GM12878 (cell line): ENCODE measurements at regions not wholly inside any gene's neighbourhood (a gene's known extent, or its start where the extent isn't known, plus 50 kb on each side); places are given as distances from the start of the nearest gene placed in this dataset.

Experiments used
- ATAC-seq: fragments of 200-7000 bp; cut with Tn5 transposase; 3 replicates; pipeline ENCODE4 v1.9.1; 2020; ENCODE audit warnings: mild to moderate bottlenecking, moderate library complexity
- BruUV-seq: library from RNA; stranded (reverse); fragments of 400-500 nt; replicated peaks from 2 replicates; lab custom pipeline; 2021; lab: Mats Ljungman, UMichigan
- CTCF ChIA-PET: fragments of 300-600 bp; sonication (Branson Sonifier 250); formaldehyde crosslinking; extraction: SDS; loops from one replicate; lab custom pipeline; 2021; ENCODE audit warnings: inconsistent platforms; lab: Yijun Ruan, JAX
- POLR2A ChIA-PET: fragments of 350-600 bp; formaldehyde crosslinking; extraction: SDS; loops from one replicate; lab custom pipeline; 2021; ENCODE audit warnings: inconsistent platforms; lab: Charles Lee
- RAD21 ChIA-PET: fragments of 300-600 bp; sonication (Branson Sonifier 250); formaldehyde crosslinking; loops from one replicate; lab custom pipeline; 2023; ENCODE audit warnings: antibody characterized with exemption; ENCODE audit not compliant: unreplicated experiment; lab: Charles Lee
- SMC1A ChIA-PET: fragments of 300-600 bp; sonication (Branson Sonifier 250); formaldehyde crosslinking; loops from one replicate; lab custom pipeline; 2023; ENCODE audit not compliant: unreplicated experiment, uncharacterized antibody; lab: Charles Lee
- DNase-seq: peaks from one replicate; pipeline ENCODE4 v3.0.0-alpha.2; 2011; ENCODE audit warnings: low read depth, low spot score
- FAIRE-seq: peaks from 3 replicates; lab custom pipeline; 2011; peaks lifted over from hg19 to GRCh38; lab: Jason Lieb, UNC
- H2AFZ ChIP-seq: 2 replicates; pipeline ENCODE4 v1.6.0; 2011; ENCODE audit warnings: low read depth, low read length, control low read depth; ENCODE audit not compliant: control insufficient read depth
- H3K27ac ChIP-seq: 2 replicates; pipeline ENCODE4 v1.5.1; 2011; ENCODE audit warnings: control low read depth; ENCODE audit not compliant: control insufficient read depth, insufficient read depth
- H3K27me3 ChIP-seq, 2 experiments: replicated peaks in 1 of 2; 2 replicates each; pipeline versions ENCODE4 v1.6.0 to v1.6.1; 2011; ENCODE audit warnings: low read length in 1 of 2; ENCODE audit not compliant: control insufficient read depth in 2 of 2, insufficient read depth in 2 of 2
- H3K36me3 ChIP-seq, 2 experiments: 2 replicates each; pipeline ENCODE4 v1.5.1; 2011; ENCODE audit warnings: low read length in 1 of 2; ENCODE audit not compliant: control insufficient read depth in 2 of 2, insufficient read depth in 2 of 2
- H3K4me1 ChIP-seq: 2 replicates; pipeline ENCODE4 v1.6.1; 2011; ENCODE audit warnings: mild to moderate bottlenecking, low read length, moderate library complexity, mixed read lengths; ENCODE audit not compliant: control insufficient read depth, insufficient read depth
- H3K4me2 ChIP-seq: 2 replicates; pipeline ENCODE4 v1.6.0; 2011; ENCODE audit warnings: control low read depth; ENCODE audit not compliant: control insufficient read depth, insufficient read depth
- H3K4me3 ChIP-seq: fragments of 200-600 bp; sonication (generic); 2 replicates; pipeline ENCODE4 v1.5.1; 2016
- H3K79me2 ChIP-seq: 2 replicates; pipeline ENCODE4 v1.6.0; 2011; ENCODE audit warnings: low read length; ENCODE audit not compliant: control insufficient read depth, insufficient read depth
- H3K9ac ChIP-seq: 2 replicates; pipeline ENCODE4 v1.8.0; 2011; ENCODE audit warnings: low read length, control low read depth, mixed read lengths; ENCODE audit not compliant: control insufficient read depth, insufficient read depth
- H3K9me3 ChIP-seq: replicated peaks from 3 replicates; pipeline ENCODE4 v1.5.1; 2011; ENCODE audit warnings: mild to moderate bottlenecking, low read length; ENCODE audit not compliant: control insufficient read depth, insufficient read depth
- H4K20me1 ChIP-seq: 2 replicates; pipeline ENCODE4 v1.6.0; 2011; ENCODE audit not compliant: control insufficient read depth, insufficient read depth
- BMI1 ChIP-seq: fragments of 450-650 bp; IDR thresholded peaks from 2 replicates; pipeline ENCODE4 v1.6.1; 2016; ENCODE audit warnings: mild to moderate bottlenecking, moderate library complexity, borderline replicate concordance
- FOS ChIP-seq: IDR thresholded peaks from 3 replicates; pipeline ENCODE4 v1.6.1; 2011; ENCODE audit warnings: borderline replicate concordance; ENCODE audit not compliant: insufficient read length; ENCODE audit errors: extremely low read depth
- HCFC1 ChIP-seq: fragments of 150-350 bp; IDR thresholded peaks from 2 replicates; pipeline ENCODE4 v1.6.1; 2014; ENCODE audit warnings: low read length
- SMAD1 ChIP-seq: fragments of 450-650 bp; IDR thresholded peaks from 2 replicates; pipeline ENCODE4 v1.6.1; 2018; ENCODE audit warnings: mild to moderate bottlenecking, low read depth; ENCODE audit not compliant: partially characterized antibody
- SUPT20H ChIP-seq: IDR thresholded peaks from 2 replicates; pipeline ENCODE4 v1.6.1; 2011; ENCODE audit warnings: low read depth, mild to moderate bottlenecking, low read length, moderate library complexity, borderline replicate concordance; ENCODE audit not compliant: control insufficient read depth
- ZNF622 ChIP-seq: fragments of 450-650 bp; IDR thresholded peaks from 2 replicates; pipeline ENCODE4 v1.6.1; 2017; ENCODE audit warnings: mild to moderate bottlenecking, inconsistent platforms
- WGBS: methylation state at CpG from one replicate; pipeline ENCODE4 v1.1.6; 2016; ENCODE audit warnings: low lambda C conversion rate; ENCODE audit not compliant: insufficient replicate concordance, insufficient coverage; ENCODE audit errors: missing lambda C conversion rate; 5-methylcytosine and 5-hydroxymethylcytosine counted together
- in situ Hi-C: fragments of 300-500 bp; cut with MboI; formaldehyde crosslinking; loops from 9 replicates; pipeline ENCODE4 v1.14.3; 2018; ENCODE audit warnings: mixed read lengths
- intact Hi-C: fragments of 100-400 bp; cut with micrococcal nuclease; formaldehyde crosslinking; loops from one replicate; pipeline ENCODE4 v1.14.2; 2022; ENCODE audit not compliant: unreplicated experiment
- TF ChIP-seq, protein P1 (sequence below): fragments of 450-650 bp; formaldehyde crosslinking; IDR thresholded peaks from 2 replicates; pipeline ENCODE4 v1.4.0; 2020; ENCODE audit warnings: mild to moderate bottlenecking, moderate library complexity
- TF ChIP-seq, protein P2 (sequence below): fragments of 450-650 bp; IDR thresholded peaks from 2 replicates; pipeline ENCODE4 v1.6.1; 2017; ENCODE audit warnings: mild to moderate bottlenecking, low read depth, inconsistent platforms; ENCODE audit not compliant: poor library complexity, severe bottlenecking

DNA sequence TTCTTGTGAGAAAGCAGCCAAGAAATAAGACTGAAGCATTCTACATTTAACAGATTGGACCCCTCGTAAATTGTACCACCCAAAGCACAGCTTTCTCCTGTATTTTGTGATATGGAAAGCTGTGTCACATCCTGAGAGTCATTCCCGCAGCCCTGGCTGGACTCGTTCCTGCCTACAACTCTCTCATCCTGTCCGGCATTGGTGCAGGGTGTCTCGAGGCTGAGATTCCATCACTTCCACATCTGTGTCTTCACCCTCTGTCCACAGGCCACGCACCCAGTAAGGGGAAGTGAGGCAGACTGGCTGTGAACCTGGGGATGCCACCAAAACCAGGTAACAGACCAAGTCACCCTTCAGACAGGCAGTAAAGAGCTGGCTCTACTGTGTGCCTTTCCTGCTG lies 146.2 kb upstream of the KLF6 start:
- Histone ChIP-seq H3K9ac (no peak overlapping the region), H3K9me3 (no peaks in the 10 kb centered on the region), H4K20me1 (no peaks in the 10 kb centered on the region), H3K27ac (no peak overlapping the region), H3K4me2 (no peak overlapping the region), H3K27me3 (no peaks in the 10 kb centered on the region), H3K4me1 (peaks cover 19% of the 10 kb centered on the region), H3K79me2 (no peaks in the 10 kb centered on the region), H2AFZ (no peak overlapping the region), H3K36me3 (no peaks in the 10 kb centered on the region), H3K4me3 (no peak overlapping the region)
- in situ Hi-C loops (no loop called here), intact Hi-C loops (loop anchor here (10.0 kb wide), 1 partner anchor 696 kb away; no protein-coding TSS in a partner anchor)
- DNase-seq (no peak), FAIRE-seq (no peak), ATAC-seq (no peak)
- BruUV-seq: no TSS peak
- ChIA-PET CTCF (no interaction called here), POLR2A (no interaction called here), RAD21 (no interaction called here), SMC1A (interaction anchor here (0.9 kb wide), 1 partner anchor 29 kb away, joined by 3 read pairs; no protein-coding TSS in a partner anchor)
- 74% methylated on average over 6 of the region's 6 CpGs for WGBS
- no peak for TF ChIP-seq BMI1
- TF ChIP-seq, protein P1, sequence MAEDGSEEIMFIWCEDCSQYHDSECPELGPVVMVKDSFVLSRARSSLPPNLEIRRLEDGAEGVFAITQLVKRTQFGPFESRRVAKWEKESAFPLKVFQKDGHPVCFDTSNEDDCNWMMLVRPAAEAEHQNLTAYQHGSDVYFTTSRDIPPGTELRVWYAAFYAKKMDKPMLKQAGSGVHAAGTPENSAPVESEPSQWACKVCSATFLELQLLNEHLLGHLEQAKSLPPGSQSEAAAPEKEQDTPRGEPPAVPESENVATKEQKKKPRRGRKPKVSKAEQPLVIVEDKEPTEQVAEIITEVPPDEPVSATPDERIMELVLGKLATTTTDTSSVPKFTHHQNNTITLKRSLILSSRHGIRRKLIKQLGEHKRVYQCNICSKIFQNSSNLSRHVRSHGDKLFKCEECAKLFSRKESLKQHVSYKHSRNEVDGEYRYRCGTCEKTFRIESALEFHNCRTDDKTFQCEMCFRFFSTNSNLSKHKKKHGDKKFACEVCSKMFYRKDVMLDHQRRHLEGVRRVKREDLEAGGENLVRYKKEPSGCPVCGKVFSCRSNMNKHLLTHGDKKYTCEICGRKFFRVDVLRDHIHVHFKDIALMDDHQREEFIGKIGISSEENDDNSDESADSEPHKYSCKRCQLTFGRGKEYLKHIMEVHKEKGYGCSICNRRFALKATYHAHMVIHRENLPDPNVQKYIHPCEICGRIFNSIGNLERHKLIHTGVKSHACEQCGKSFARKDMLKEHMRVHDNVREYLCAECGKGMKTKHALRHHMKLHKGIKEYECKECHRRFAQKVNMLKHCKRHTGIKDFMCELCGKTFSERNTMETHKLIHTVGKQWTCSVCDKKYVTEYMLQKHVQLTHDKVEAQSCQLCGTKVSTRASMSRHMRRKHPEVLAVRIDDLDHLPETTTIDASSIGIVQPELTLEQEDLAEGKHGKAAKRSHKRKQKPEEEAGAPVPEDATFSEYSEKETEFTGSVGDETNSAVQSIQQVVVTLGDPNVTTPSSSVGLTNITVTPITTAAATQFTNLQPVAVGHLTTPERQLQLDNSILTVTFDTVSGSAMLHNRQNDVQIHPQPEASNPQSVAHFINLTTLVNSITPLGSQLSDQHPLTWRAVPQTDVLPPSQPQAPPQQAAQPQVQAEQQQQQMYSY (CRISPR knock-in tag): no peak
- TF ChIP-seq, protein P2, sequence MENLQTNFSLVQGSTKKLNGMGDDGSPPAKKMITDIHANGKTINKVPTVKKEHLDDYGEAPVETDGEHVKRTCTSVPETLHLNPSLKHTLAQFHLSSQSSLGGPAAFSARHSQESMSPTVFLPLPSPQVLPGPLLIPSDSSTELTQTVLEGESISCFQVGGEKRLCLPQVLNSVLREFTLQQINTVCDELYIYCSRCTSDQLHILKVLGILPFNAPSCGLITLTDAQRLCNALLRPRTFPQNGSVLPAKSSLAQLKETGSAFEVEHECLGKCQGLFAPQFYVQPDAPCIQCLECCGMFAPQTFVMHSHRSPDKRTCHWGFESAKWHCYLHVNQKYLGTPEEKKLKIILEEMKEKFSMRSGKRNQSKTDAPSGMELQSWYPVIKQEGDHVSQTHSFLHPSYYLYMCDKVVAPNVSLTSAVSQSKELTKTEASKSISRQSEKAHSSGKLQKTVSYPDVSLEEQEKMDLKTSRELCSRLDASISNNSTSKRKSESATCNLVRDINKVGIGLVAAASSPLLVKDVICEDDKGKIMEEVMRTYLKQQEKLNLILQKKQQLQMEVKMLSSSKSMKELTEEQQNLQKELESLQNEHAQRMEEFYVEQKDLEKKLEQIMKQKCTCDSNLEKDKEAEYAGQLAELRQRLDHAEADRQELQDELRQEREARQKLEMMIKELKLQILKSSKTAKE: no peak
- TF ChIP-seq ZNF622: no peak
- TF ChIP-seq HCFC1: no peak
- TF ChIP-seq SUPT20H: no peak
- TF ChIP-seq SMAD1: no peak
- no peak for TF ChIP-seq FOS
